ENCODE measurements at regions not wholly inside any gene's neighbourhood (a gene's known extent, or its start where the extent isn't known, plus 50 kb on each side); places are given as distances from the start of the nearest gene placed in this dataset.
"Not testable (repeated sequence)": the region's sequence is repeated elsewhere in the genome, so short reads cannot be mapped to it uniquely, and the experiment has no call there.

- no peak for DNase-seq
These were observed 169.5 kb downstream of the DKK1 start for GRCh38 chr10:52483587-52483986.

GRCh38 chr10:52484206-52485065 is 170.4 kb downstream of the DKK1 start:
- DNase-seq = no peak

GRCh38 chr10:52485462-52485861 is 171.4 kb downstream of the DKK1 start:
- no peak for DNase-seq

- DNase-seq = no peak
These were observed 172.9 kb downstream of the DKK1 start for GRCh38 chr10:52486840-52487611.

- no peak for DNase-seq
These were observed 174.8 kb downstream of the DKK1 start for GRCh38 chr10:52488606-52489485.

GRCh38 chr10:52491246-52491995 is 177.3 kb downstream of the DKK1 start:
- DNase-seq = no peak

GRCh38 chr10:52499281-52499680 is 185.2 kb downstream of the DKK1 start:
- no peak for DNase-seq

- no peak for DNase-seq
These were observed 186.4 kb downstream of the DKK1 start for GRCh38 chr10:52500476-52500875.

GRCh38 chr10:52502237-52502636 is 188.2 kb downstream of the DKK1 start:
- no peak for DNase-seq

GRCh38 chr10:52505341-52505740 is 191.3 kb downstream of the DKK1 start:
- not testable (repeated sequence) for DNase-seq

- DNase-seq = no peak
These were observed 200.4 kb downstream of the DKK1 start for GRCh38 chr10:52514481-52514880.

GRCh38 chr10:52517012-52517411 is 202.9 kb downstream of the DKK1 start:
- no peak for DNase-seq

- no peak for DNase-seq
These were observed 209.6 kb downstream of the DKK1 start for GRCh38 chr10:52523696-52524095.

- DNase-seq = no peak
These were observed 211.7 kb downstream of the DKK1 start for GRCh38 chr10:52525761-52526160.

- no peak for DNase-seq
These were observed 212.3 kb downstream of the DKK1 start for GRCh38 chr10:52526251-52526823.

GRCh38 chr10:52532650-52533290 is 218.7 kb downstream of the DKK1 start:
- DNase-seq = no peak

GRCh38 chr10:52533986-52534385 is 219.9 kb downstream of the DKK1 start:
- no peak for DNase-seq

- DNase-seq = no peak
These were observed 225.4 kb downstream of the DKK1 start for GRCh38 chr10:52539463-52539862.

GRCh38 chr10:52540479-52540984 is 226.5 kb downstream of the DKK1 start:
- no peak for DNase-seq

GRCh38 chr10:52541006-52541473 is 227.0 kb downstream of the DKK1 start:
- DNase-seq = no peak

GRCh38 chr10:52542906-52543305 is 228.8 kb downstream of the DKK1 start:
- DNase-seq = no peak
